Vagina (tissue), 2 donors: ENCODE measurements at regions not wholly inside any gene's neighbourhood (a gene's known extent, or its start where the extent isn't known, plus 50 kb on each side); places are given as distances from the start of the nearest gene placed in this dataset.

ENCODE experiments used
- DNase-seq, 2 donors: peaks; one replicate each; pipeline ENCODE4 v3.0.0-alpha.2; 2017; ENCODE audit errors: extremely low spot score in 2 of 2
- H3K27ac ChIP-seq: fragments of 200-600 bp; sonication (generic); one replicate; pipeline ENCODE4 v1.5.1; 2019
- H3K27me3 ChIP-seq: fragments of 200-600 bp; sonication (generic); one replicate; pipeline ENCODE4 v1.5.1; 2019
- H3K36me3 ChIP-seq, 2 donors: fragments of 200-600 bp; sonication (generic); one replicate each; pipeline ENCODE4 v1.5.1; 2017 to 2019
- H3K4me1 ChIP-seq: fragments of 200-600 bp; sonication (generic); one replicate; pipeline ENCODE4 v1.5.1; 2019
- H3K4me3 ChIP-seq, 2 donors: fragments of 200-600 bp; sonication (generic); 1 replicate in 1 of 2; 2 replicates in 1 of 2; pipeline ENCODE4 v1.5.1; 2016 to 2019
- H3K9me3 ChIP-seq: fragments of 200-600 bp; sonication (generic); one replicate; pipeline ENCODE4 v1.5.1; 2019
- POLR2A ChIP-seq, 2 donors: fragments of 450-650 bp; IDR thresholded peaks; one replicate each; pipeline ENCODE4 v1.6.1; 2017; ENCODE audit warnings: antibody characterized with exemption in 2 of 2, mild to moderate bottlenecking in 2 of 2, moderate library complexity in 2 of 2
- POLR2AphosphoS5 ChIP-seq, 2 donors: sonication (generic); formaldehyde crosslinking; IDR thresholded peaks; one replicate each; pipeline ENCODE4 v1.9.0; 2017; ENCODE audit warnings: antibody characterized with exemption in 2 of 2, mild to moderate bottlenecking in 2 of 2, low read depth in 1 of 2; ENCODE audit not compliant: insufficient read depth in 1 of 2
- intact Hi-C: fragments of 100-400 bp; cut with DNase I; formaldehyde crosslinking; loops from one replicate; pipeline ENCODE4 v1.15.1; 2023
- TF ChIP-seq, protein P1 (sequence below), 3 experiments: fragments of 450-650 bp in 2 of 3; fragments of 200-600 bp in 1 of 3; sonication (generic) in 1 of 3; IDR thresholded peaks; one replicate each; pipeline ENCODE4 v1.5.1; 2017 to 2019; ENCODE audit warnings: antibody characterized with exemption in 3 of 3, mild to moderate bottlenecking in 2 of 3, moderate library complexity in 2 of 3

DNA sequence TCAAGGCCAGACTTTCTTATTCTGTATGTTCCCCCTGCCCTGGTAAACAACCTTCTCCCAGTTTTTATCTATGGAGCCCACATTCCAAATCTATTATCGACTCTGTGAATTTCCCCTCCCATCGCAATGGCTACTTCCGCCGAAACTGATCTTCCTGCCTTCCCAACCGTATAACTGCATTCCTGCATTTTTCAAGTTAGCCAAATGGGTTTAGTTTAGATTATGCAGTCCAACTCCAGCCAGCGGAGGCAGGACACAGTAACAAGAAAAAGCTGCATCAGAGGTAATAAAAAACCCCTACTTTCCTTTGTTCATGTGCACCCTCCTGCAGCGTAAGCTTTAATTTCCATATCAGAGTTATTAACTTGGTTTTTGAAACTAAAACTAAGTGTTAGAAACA, 112.2 kb upstream of the ZNF91 start:
- no peak overlapping the region for H3K27ac ChIP-seq
- no peak for DNase-seq
- no peak for TF ChIP-seq POLR2AphosphoS5 (IDR thresholded peaks at IDR 0.05; ENCODE audit: insufficient read depth in 1 of 2, low read depth in 1 of 2)
- TF ChIP-seq, protein P1, sequence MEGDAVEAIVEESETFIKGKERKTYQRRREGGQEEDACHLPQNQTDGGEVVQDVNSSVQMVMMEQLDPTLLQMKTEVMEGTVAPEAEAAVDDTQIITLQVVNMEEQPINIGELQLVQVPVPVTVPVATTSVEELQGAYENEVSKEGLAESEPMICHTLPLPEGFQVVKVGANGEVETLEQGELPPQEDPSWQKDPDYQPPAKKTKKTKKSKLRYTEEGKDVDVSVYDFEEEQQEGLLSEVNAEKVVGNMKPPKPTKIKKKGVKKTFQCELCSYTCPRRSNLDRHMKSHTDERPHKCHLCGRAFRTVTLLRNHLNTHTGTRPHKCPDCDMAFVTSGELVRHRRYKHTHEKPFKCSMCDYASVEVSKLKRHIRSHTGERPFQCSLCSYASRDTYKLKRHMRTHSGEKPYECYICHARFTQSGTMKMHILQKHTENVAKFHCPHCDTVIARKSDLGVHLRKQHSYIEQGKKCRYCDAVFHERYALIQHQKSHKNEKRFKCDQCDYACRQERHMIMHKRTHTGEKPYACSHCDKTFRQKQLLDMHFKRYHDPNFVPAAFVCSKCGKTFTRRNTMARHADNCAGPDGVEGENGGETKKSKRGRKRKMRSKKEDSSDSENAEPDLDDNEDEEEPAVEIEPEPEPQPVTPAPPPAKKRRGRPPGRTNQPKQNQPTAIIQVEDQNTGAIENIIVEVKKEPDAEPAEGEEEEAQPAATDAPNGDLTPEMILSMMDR (IDR thresholded peaks at IDR 0.05), result no peak
- no peak for TF ChIP-seq POLR2A (IDR thresholded peaks at IDR 0.05)
- H3K27me3 ChIP-seq, result no peaks in the 10 kb centered on the region
- H3K4me3 ChIP-seq, result no peak overlapping the region
- H3K36me3 ChIP-seq, result no peaks in the 10 kb centered on the region
- H3K9me3 ChIP-seq, result no peaks in the 10 kb centered on the region
- H3K4me1 ChIP-seq, result no peaks in the 10 kb centered on the region
- intact Hi-C loops, result no loop called here

DNA sequence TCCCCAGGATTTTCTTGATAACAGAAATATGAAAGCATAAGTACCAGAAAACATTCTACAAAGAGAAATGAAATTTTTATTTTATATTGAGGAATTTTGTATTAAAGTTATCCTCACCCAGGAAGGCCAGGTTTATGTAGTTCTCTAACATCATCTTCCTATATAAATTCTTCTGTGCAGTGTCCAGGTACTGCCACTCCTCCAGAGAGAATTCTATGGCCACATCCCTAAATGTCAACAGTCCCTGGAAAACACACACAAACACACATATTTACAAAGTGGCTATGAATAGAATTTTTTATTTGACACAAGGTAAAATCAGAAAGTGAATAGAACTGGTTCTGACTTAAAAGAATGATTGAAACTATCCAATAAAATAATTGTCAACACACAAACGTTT, 110.5 kb upstream of the ZNF91 start:
- TF ChIP-seq POLR2AphosphoS5 (IDR thresholded peaks at IDR 0.05; ENCODE audit: insufficient read depth in 1 of 2, low read depth in 1 of 2) (no peak), POLR2A (IDR thresholded peaks at IDR 0.05) (no peak)
- TF ChIP-seq, protein P1 (IDR thresholded peaks at IDR 0.05), result no peak
- no peak for DNase-seq
- no peaks in the 10 kb centered on the region for H3K36me3 ChIP-seq
- no peaks in the 10 kb centered on the region for H3K27me3 ChIP-seq
- H3K27ac ChIP-seq, result no peak overlapping the region
- no peaks in the 10 kb centered on the region for H3K4me1 ChIP-seq
- no peak overlapping the region for H3K4me3 ChIP-seq
- intact Hi-C loops, result no loop called here
- H3K9me3 ChIP-seq, result no peaks in the 10 kb centered on the region

DNA sequence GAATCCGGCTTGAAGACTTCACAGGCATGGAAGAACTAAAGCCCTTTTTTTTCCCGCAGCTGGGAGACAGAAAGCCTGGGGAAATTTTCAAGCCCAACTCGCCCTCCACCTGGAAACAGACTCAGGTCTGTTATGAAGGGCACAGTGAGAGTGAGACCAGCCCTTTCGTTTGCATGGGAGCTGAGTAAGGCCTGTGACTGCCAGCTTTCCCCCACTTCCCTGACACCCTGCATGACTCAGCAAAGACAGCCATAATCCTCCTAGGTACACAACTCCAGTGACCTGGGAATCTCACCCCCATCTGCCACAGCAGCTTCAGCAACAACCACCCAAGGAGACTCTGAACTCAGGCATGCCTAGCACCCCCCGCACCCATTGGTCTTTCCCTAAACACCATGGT, 87.6 kb upstream of the ZNF91 start:
- no peak for DNase-seq
- H3K9me3 ChIP-seq, result no peaks in the 10 kb centered on the region
- H3K36me3 ChIP-seq, result no peaks in the 10 kb centered on the region
- intact Hi-C loops, result no loop called here
- no peak overlapping the region for H3K4me3 ChIP-seq
- H3K27me3 ChIP-seq, result no peaks in the 10 kb centered on the region
- no peak for TF ChIP-seq POLR2AphosphoS5 (IDR thresholded peaks at IDR 0.05; ENCODE audit: insufficient read depth in 1 of 2, low read depth in 1 of 2)
- no peak for TF ChIP-seq POLR2A (IDR thresholded peaks at IDR 0.05)
- TF ChIP-seq, protein P1 (IDR thresholded peaks at IDR 0.05), result no peak
- H3K4me1 ChIP-seq, result no peaks in the 10 kb centered on the region
- H3K27ac ChIP-seq, result no peak overlapping the region

DNA sequence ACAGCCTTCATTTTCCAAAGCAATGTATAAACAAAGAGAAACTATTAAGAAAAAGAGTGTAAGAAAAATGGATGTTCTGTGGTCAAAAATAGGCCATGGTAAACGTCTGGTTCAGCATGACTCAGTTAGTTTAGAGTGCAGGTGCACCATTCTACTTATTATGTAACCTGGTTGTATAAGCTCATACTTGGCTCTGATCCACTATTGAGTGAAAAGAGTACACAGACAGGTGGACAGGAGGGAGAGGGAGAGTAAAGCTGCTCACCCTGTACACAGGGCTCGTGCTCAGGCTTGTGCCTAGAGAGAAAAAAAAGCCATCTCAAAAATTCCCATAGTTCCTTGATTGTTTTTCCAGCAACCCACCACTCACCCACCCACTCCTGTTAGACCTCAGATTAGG, 85.8 kb upstream of the ZNF91 start:
- no peak for DNase-seq
- H3K36me3 ChIP-seq, result no peaks in the 10 kb centered on the region
- TF ChIP-seq POLR2A (IDR thresholded peaks at IDR 0.05) (no peak), POLR2AphosphoS5 (IDR thresholded peaks at IDR 0.05; ENCODE audit: insufficient read depth in 1 of 2, low read depth in 1 of 2) (no peak)
- TF ChIP-seq, protein P1 (IDR thresholded peaks at IDR 0.05), result no peak
- H3K27ac ChIP-seq, result no peak overlapping the region
- no peak overlapping the region for H3K4me3 ChIP-seq
- H3K4me1 ChIP-seq, result no peaks in the 10 kb centered on the region
- H3K9me3 ChIP-seq, result no peaks in the 10 kb centered on the region
- intact Hi-C loops, result no loop called here
- H3K27me3 ChIP-seq, result no peaks in the 10 kb centered on the region

DNA sequence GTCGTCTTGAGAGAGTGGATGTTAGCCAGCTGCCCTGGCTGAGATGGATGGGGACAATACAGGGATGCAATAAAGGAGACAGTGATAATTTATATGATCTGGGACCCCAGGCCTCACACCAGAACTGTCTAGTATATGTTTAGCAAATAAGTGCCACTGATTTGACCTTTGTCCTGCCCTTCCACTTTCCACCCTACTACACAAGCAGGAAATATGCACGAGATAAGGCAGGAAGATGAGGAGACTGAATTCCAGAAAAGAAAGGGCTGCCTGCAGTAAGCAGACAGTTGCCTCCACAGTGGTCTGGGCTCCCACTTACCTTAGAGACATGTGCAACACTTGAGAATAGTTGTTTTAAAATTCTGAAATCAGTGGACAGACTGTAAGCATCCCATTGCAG, 80.2 kb upstream of the ZNF91 start:
- no peaks in the 10 kb centered on the region for H3K36me3 ChIP-seq
- H3K27me3 ChIP-seq, result no peaks in the 10 kb centered on the region
- H3K27ac ChIP-seq, result no peak overlapping the region
- no peaks in the 10 kb centered on the region for H3K9me3 ChIP-seq
- intact Hi-C loops, result no loop called here
- no peak for DNase-seq
- TF ChIP-seq POLR2A (IDR thresholded peaks at IDR 0.05), result no peak
- TF ChIP-seq POLR2AphosphoS5 (IDR thresholded peaks at IDR 0.05; ENCODE audit: insufficient read depth in 1 of 2, low read depth in 1 of 2), result no peak
- TF ChIP-seq, protein P1 (IDR thresholded peaks at IDR 0.05), result no peak
- no peak overlapping the region for H3K4me3 ChIP-seq
- H3K4me1 ChIP-seq, result no peaks in the 10 kb centered on the region
